GM19240 (cell line): ENCODE measurements at regions not wholly inside any gene's neighbourhood (a gene's known extent, or its start where the extent isn't known, plus 50 kb on each side); places are given as distances from the start of the nearest gene placed in this dataset.

Source experiments
- DNase-seq: peaks from one replicate; pipeline ENCODE4 v3.0.0; 2011; ENCODE audit warnings: low spot score; ENCODE audit not compliant: insufficient read length

- no peak for DNase-seq
Measured at GRCh38 chr18:77571743-77572142, 322.1 kb downstream of the GALR1 start.

GRCh38 chr18:77572537-77572936, 322.9 kb downstream of the GALR1 start:
- no peak for DNase-seq

- DNase-seq: no peak
Measured at GRCh38 chr18:77573571-77573970, 323.9 kb downstream of the GALR1 start.

GRCh38 chr18:77590943-77591515, 341.4 kb downstream of the GALR1 start:
- no peak for DNase-seq

- no peak for DNase-seq
Measured at GRCh38 chr18:77597726-77598125, 348.1 kb downstream of the GALR1 start.

GRCh38 chr18:77600674-77601073, 351.0 kb downstream of the GALR1 start:
- DNase-seq: no peak

GRCh38 chr18:77601567-77601966, 351.9 kb downstream of the GALR1 start:
- no peak for DNase-seq

- no peak for DNase-seq
Measured at GRCh38 chr18:77607087-77607486, 357.4 kb downstream of the GALR1 start.

GRCh38 chr18:77608807-77609206, 359.2 kb downstream of the GALR1 start:
- no peak for DNase-seq

- no peak for DNase-seq
Measured at GRCh38 chr18:77617694-77618093, 368.0 kb downstream of the GALR1 start.

- DNase-seq: no peak
Measured at GRCh38 chr18:77619525-77619924, 369.9 kb downstream of the GALR1 start.

- no peak for DNase-seq
Measured at GRCh38 chr18:77622009-77622692, 372.5 kb downstream of the GALR1 start.

- DNase-seq: no peak
Measured at GRCh38 chr18:77632758-77633157, 383.1 kb downstream of the GALR1 start.

GRCh38 chr18:77634494-77634893, 384.8 kb downstream of the GALR1 start:
- no peak for DNase-seq

GRCh38 chr18:77635451-77635850, 385.8 kb downstream of the GALR1 start:
- DNase-seq: no peak

GRCh38 chr18:77635858-77636257, 386.2 kb downstream of the GALR1 start:
- DNase-seq: no peak

GRCh38 chr18:77645170-77645872, 395.7 kb downstream of the GALR1 start:
- no peak for DNase-seq

- DNase-seq: no peak
Measured at GRCh38 chr18:77647472-77647871, 397.8 kb downstream of the GALR1 start.

GRCh38 chr18:77648411-77648810, 398.8 kb downstream of the GALR1 start:
- no peak for DNase-seq

GRCh38 chr18:77650799-77651385, 401.2 kb downstream of the GALR1 start:
- peak; percentile 64 for DNase-seq

- DNase-seq: no peak
Measured at GRCh38 chr18:77651441-77651840, 401.8 kb downstream of the GALR1 start.

GRCh38 chr18:77653792-77654191, 404.1 kb downstream of the GALR1 start:
- no peak for DNase-seq
